Osteoblast (primary cell): ENCODE measurements at regions not wholly inside any gene's neighbourhood (a gene's known extent, or its start where the extent isn't known, plus 50 kb on each side); places are given as distances from the start of the nearest gene placed in this dataset.
A peak's percentile ranks its signal among the peaks of the same experiment; 100 is the strongest.

Experiments used
- DNase-seq: peaks from one replicate; pipeline ENCODE4 v3.0.0; 2011; ENCODE audit warnings: low spot score, mixed read lengths; ENCODE audit not compliant: insufficient read length; ENCODE audit errors: missing footprints
- H2AFZ ChIP-seq: 2 replicates; pipeline ENCODE4 v1.6.0; 2011; ENCODE audit warnings: mild to moderate bottlenecking, low read length
- H3K27ac ChIP-seq: 2 replicates; pipeline ENCODE4 v1.5.1; 2011; ENCODE audit warnings: mild to moderate bottlenecking, low read depth, low read length, moderate library complexity
- H3K27me3 ChIP-seq: 2 replicates; pipeline ENCODE4 v1.6.0; 2012; ENCODE audit warnings: mild to moderate bottlenecking, control low read depth, inconsistent platforms, low read length, moderate library complexity; ENCODE audit not compliant: insufficient read depth
- H3K36me3 ChIP-seq: 2 replicates; pipeline ENCODE4 v1.5.1; 2011; ENCODE audit warnings: mild to moderate bottlenecking, low read length, control low read depth, moderate library complexity; ENCODE audit not compliant: insufficient read depth
- H3K4me1 ChIP-seq: 2 replicates; pipeline ENCODE4 v1.5.1; 2011; ENCODE audit warnings: mild to moderate bottlenecking, low read length, control low read depth, moderate library complexity; ENCODE audit not compliant: insufficient read depth
- H3K4me2 ChIP-seq: 2 replicates; pipeline ENCODE4 v1.6.0; 2011; ENCODE audit warnings: mild to moderate bottlenecking, low read length; ENCODE audit not compliant: insufficient read depth
- H3K4me3 ChIP-seq: fragments of 200-600 bp; sonication (generic); 3 replicates; pipeline ENCODE4 v1.5.1; 2012; ENCODE audit warnings: mild to moderate bottlenecking, low read length, inconsistent platforms; ENCODE audit not compliant: insufficient read depth
- H3K79me2 ChIP-seq: 2 replicates; pipeline ENCODE4 v1.6.0; 2012; ENCODE audit warnings: mild to moderate bottlenecking, low read length, control low read depth, inconsistent platforms; ENCODE audit not compliant: insufficient read depth
- H3K9me3 ChIP-seq: 2 replicates; pipeline ENCODE4 v1.5.1; 2011; ENCODE audit warnings: low read depth, low read length, control low read depth
- H4K20me1 ChIP-seq: 2 replicates; pipeline ENCODE4 v1.6.0; 2012; ENCODE audit warnings: mild to moderate bottlenecking, low read length, control low read depth; ENCODE audit not compliant: insufficient read depth
- CTCF ChIP-seq: IDR thresholded peaks from 2 replicates; pipeline ENCODE4 v1.5.1; 2011; ENCODE audit warnings: mild to moderate bottlenecking, low read depth, low read length, moderate library complexity; ENCODE audit errors: extremely low read depth

DNA sequence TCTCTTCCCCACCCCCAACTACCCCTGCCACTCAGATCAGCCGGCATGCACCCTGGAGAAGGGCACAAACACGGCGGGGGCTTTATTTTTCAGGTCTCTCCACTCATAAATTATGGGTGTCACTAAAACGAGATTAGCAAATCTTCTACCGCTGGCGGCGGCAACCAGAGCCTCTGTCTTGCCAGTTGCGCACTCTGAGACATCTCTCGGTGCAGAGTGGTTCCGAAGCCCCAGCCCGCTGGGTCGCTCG, 125.3 kb upstream of the C11orf58 start:
- Histone ChIP-seq H3K4me1 (peaks cover 16% of the 10 kb centered on the region), H3K9me3 (no peaks in the 10 kb centered on the region), H4K20me1 (peaks cover 2% of the 10 kb centered on the region), H3K4me3 (peak overlapping the region; percentile 72), H3K79me2 (no peaks in the 10 kb centered on the region), H3K36me3 (no peaks in the 10 kb centered on the region), H2AFZ (peak overlapping the region; percentile 95), H3K4me2 (peak overlapping the region; percentile 95), H3K27me3 (peaks cover 76% of the 10 kb centered on the region), H3K27ac (no peak overlapping the region)
- TF ChIP-seq CTCF: no peak
- DNase-seq: no peak

DNA sequence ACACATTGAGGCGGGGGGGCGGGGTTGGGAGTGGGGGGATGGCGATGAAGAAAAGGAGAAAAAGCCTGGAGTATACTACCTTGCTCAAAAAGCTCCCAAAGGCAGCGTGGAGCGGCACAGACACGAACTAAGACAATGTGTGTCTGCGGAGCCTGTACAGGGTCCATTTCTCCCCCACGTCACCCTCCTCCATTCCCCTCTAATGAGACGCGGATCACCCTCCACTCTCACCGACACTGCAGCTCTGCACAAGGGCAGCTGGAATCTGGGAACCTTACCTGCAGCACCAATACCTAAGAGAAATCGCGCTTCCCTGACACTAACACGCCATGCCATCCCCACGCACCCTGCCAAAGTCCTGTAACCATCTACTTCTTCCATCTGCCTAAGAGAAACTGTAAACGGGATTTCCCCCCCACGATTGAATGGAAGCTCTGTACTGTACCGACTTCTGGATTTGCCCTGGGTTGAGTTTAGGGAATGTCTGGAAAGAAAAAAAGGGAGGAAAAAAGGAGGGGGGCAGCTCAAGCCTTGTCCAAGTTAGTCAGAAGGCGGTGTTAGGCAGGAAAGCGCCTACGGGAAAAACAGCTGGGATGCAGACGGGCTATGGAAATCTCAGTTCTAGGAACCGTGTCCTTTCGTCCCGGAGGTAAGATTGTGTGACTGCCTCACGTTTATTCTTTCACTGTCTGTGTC, 125.7 kb upstream of the C11orf58 start:
- Histone ChIP-seq H3K27me3 (peaks cover 80% of the 10 kb centered on the region), H3K9me3 (no peaks in the 10 kb centered on the region), H4K20me1 (peaks cover 2% of the 10 kb centered on the region), H3K27ac (no peak overlapping the region), H3K4me3 (peak overlapping the region; percentile 72), H2AFZ (peak overlapping the region; percentile 95), H3K4me1 (peaks cover 19% of the 10 kb centered on the region), H3K36me3 (no peaks in the 10 kb centered on the region), H3K79me2 (no peaks in the 10 kb centered on the region), H3K4me2 (peak overlapping the region; percentile 95)
- TF ChIP-seq CTCF: no peak
- peak; percentile 86 for DNase-seq

GRCh38 chr11:16611926-16612565, 126.4 kb upstream of the C11orf58 start:
- H4K20me1 ChIP-seq: peaks cover 2% of the 10 kb centered on the region
- no peak overlapping the region for H3K4me3 ChIP-seq
- peak; percentile 48 for DNase-seq
- no peaks in the 10 kb centered on the region for H3K36me3 ChIP-seq
- H3K27ac ChIP-seq: no peak overlapping the region
- no peak overlapping the region for H2AFZ ChIP-seq
- no peak overlapping the region for H3K4me2 ChIP-seq
- no peaks in the 10 kb centered on the region for H3K79me2 ChIP-seq
- peaks cover 86% of the 10 kb centered on the region for H3K27me3 ChIP-seq
- no peak for TF ChIP-seq CTCF
- peaks cover 22% of the 10 kb centered on the region for H3K4me1 ChIP-seq
- no peaks in the 10 kb centered on the region for H3K9me3 ChIP-seq

GRCh38 chr11:16611401-16611921, 127.0 kb upstream of the C11orf58 start:
- no peak for TF ChIP-seq CTCF
- Histone ChIP-seq H2AFZ (no peak overlapping the region), H3K36me3 (no peaks in the 10 kb centered on the region), H3K79me2 (no peaks in the 10 kb centered on the region), H4K20me1 (peaks cover 2% of the 10 kb centered on the region), H3K4me1 (peaks cover 22% of the 10 kb centered on the region), H3K27me3 (peaks cover 88% of the 10 kb centered on the region), H3K9me3 (no peaks in the 10 kb centered on the region), H3K4me3 (no peak overlapping the region), H3K27ac (no peak overlapping the region), H3K4me2 (no peak overlapping the region)
- peak; percentile 51 for DNase-seq
